OCI-LY7 (cell line): ENCODE measurements at regions not wholly inside any gene's neighbourhood (a gene's known extent, or its start where the extent isn't known, plus 50 kb on each side); places are given as distances from the start of the nearest gene placed in this dataset.

Experiments used
- EZH2phosphoT487 ChIP-seq: fragments of 200-600 bp; sonication (generic); IDR thresholded peaks from 2 replicates; pipeline ENCODE4 v1.6.1; 2018; ENCODE audit warnings: low read depth, borderline replicate concordance, mild to moderate bottlenecking, mixed run types, antibody characterized with exemption, low read length, moderate library complexity, mixed read lengths
- TF ChIP-seq, protein P1 (sequence below): fragments of 200-600 bp; sonication (generic); conservative IDR thresholded peaks from 2 replicates; pipeline ENCODE4 v1.5.1; 2014; ENCODE audit warnings: mild to moderate bottlenecking, antibody characterized with exemption, low read length, moderate library complexity, mixed read lengths

DNA sequence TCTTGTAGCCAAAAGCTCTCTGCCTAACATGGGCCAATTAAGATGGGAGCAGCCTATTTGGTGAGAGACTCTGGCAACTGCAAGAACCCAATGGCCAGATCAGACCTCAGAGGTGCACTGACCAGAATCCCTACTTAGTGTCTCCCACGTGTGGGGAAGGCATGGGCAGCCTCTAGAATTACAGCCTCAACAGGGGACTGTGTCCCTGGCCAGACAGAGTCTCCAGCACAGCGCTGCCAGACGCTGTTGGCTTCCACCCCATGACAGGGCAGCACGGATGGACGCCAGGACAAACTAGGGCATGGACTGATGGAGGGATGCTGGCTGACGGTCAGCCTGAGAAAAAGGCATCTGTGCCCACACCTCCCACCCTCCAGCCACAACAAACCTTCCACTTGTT is 729.3 kb upstream of the AUTS2 start:
- TF ChIP-seq, protein P1, sequence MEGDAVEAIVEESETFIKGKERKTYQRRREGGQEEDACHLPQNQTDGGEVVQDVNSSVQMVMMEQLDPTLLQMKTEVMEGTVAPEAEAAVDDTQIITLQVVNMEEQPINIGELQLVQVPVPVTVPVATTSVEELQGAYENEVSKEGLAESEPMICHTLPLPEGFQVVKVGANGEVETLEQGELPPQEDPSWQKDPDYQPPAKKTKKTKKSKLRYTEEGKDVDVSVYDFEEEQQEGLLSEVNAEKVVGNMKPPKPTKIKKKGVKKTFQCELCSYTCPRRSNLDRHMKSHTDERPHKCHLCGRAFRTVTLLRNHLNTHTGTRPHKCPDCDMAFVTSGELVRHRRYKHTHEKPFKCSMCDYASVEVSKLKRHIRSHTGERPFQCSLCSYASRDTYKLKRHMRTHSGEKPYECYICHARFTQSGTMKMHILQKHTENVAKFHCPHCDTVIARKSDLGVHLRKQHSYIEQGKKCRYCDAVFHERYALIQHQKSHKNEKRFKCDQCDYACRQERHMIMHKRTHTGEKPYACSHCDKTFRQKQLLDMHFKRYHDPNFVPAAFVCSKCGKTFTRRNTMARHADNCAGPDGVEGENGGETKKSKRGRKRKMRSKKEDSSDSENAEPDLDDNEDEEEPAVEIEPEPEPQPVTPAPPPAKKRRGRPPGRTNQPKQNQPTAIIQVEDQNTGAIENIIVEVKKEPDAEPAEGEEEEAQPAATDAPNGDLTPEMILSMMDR: no peak
- no peak for TF ChIP-seq EZH2phosphoT487
